ENCODE measurements at regions not wholly inside any gene's neighbourhood (a gene's known extent, or its start where the extent isn't known, plus 50 kb on each side); places are given as distances from the start of the nearest gene placed in this dataset.

DNA sequence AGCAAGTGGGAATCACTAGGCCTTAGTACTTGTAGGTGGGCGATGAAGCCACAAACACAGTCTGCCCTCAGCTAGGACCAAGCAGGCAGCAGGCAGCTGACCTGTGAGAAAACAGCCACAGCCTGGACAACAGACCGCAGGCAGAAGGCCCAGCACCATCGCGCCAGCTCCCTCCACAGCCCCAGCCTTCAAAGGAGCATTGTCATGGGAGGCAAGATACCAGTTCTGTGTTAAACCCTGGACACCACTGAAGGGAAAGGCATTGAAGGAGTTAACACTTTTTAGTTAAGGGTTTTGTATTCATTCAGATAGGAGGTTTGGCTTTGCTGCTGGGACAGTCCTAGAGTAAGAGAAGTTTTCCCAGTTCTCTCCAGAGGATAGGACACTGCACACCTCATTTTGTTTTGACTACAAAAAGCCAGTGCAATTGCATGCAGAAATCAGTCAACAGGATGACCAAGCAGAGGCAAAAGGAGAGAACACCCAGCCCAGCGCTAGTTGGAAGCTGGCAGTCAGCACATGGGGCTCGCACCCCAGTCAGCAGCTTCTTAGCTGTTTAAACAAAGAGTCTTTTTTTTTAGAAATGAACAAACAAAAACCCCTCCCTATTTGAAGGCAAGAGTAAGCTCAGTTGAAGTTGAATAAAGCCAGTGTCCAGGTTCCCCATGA lies 286.1 kb upstream of the TPM1 start:
- H3K27ac ChIP-seq (replicated peaks): no peak overlapping the region
- TF ChIP-seq POLR2AphosphoS5 (IDR thresholded peaks at IDR 0.05; ENCODE audit: low read depth) (no peak), GABPA (IDR thresholded peaks at IDR 0.05; ENCODE audit: low read depth) (no peak), SPI1 (IDR thresholded peaks at IDR 0.05; ENCODE audit: borderline replicate concordance, low read depth) (no peak)
- TF ChIP-seq, protein P1, sequence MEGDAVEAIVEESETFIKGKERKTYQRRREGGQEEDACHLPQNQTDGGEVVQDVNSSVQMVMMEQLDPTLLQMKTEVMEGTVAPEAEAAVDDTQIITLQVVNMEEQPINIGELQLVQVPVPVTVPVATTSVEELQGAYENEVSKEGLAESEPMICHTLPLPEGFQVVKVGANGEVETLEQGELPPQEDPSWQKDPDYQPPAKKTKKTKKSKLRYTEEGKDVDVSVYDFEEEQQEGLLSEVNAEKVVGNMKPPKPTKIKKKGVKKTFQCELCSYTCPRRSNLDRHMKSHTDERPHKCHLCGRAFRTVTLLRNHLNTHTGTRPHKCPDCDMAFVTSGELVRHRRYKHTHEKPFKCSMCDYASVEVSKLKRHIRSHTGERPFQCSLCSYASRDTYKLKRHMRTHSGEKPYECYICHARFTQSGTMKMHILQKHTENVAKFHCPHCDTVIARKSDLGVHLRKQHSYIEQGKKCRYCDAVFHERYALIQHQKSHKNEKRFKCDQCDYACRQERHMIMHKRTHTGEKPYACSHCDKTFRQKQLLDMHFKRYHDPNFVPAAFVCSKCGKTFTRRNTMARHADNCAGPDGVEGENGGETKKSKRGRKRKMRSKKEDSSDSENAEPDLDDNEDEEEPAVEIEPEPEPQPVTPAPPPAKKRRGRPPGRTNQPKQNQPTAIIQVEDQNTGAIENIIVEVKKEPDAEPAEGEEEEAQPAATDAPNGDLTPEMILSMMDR (IDR thresholded peaks at IDR 0.05; ENCODE audit: insufficient read depth, low read length): no peak
- TF ChIP-seq, protein P2, sequence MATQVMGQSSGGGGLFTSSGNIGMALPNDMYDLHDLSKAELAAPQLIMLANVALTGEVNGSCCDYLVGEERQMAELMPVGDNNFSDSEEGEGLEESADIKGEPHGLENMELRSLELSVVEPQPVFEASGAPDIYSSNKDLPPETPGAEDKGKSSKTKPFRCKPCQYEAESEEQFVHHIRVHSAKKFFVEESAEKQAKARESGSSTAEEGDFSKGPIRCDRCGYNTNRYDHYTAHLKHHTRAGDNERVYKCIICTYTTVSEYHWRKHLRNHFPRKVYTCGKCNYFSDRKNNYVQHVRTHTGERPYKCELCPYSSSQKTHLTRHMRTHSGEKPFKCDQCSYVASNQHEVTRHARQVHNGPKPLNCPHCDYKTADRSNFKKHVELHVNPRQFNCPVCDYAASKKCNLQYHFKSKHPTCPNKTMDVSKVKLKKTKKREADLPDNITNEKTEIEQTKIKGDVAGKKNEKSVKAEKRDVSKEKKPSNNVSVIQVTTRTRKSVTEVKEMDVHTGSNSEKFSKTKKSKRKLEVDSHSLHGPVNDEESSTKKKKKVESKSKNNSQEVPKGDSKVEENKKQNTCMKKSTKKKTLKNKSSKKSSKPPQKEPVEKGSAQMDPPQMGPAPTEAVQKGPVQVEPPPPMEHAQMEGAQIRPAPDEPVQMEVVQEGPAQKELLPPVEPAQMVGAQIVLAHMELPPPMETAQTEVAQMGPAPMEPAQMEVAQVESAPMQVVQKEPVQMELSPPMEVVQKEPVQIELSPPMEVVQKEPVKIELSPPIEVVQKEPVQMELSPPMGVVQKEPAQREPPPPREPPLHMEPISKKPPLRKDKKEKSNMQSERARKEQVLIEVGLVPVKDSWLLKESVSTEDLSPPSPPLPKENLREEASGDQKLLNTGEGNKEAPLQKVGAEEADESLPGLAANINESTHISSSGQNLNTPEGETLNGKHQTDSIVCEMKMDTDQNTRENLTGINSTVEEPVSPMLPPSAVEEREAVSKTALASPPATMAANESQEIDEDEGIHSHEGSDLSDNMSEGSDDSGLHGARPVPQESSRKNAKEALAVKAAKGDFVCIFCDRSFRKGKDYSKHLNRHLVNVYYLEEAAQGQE (IDR thresholded peaks at IDR 0.05; ENCODE audit: insufficient replicate concordance, low read depth): no peak

DNA sequence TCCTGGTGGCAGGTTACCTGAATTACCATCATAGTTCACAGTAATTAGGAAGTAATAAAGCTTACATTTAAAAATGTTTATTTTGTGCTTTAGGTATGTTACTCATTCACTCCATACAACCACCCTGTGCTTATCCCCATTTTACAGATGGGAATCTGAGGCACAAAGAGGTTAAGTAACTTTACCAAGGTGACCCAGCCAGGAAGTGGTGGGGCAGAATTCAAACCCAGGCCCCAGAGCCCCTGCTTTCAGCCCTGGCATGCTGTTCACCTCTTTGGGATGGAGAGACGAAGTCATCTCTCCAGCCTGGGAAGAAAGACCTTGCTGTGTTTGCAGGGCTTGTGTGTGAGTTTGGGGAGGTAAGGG lies 285.6 kb upstream of the TPM1 start:
- TF ChIP-seq, protein P2 (IDR thresholded peaks at IDR 0.05; ENCODE audit: insufficient replicate concordance, low read depth): no peak
- TF ChIP-seq POLR2AphosphoS5 (IDR thresholded peaks at IDR 0.05; ENCODE audit: low read depth) (no peak), SPI1 (IDR thresholded peaks at IDR 0.05; ENCODE audit: borderline replicate concordance, low read depth) (no peak), GABPA (IDR thresholded peaks at IDR 0.05; ENCODE audit: low read depth) (no peak)
- TF ChIP-seq, protein P1 (IDR thresholded peaks at IDR 0.05; ENCODE audit: insufficient read depth, low read length): no peak
- no peak for DNase-seq (ENCODE audit: low read depth in 1 of 2, low spot score in 1 of 2)
- no peak overlapping the region for H3K4me3 ChIP-seq (replicated peaks; ENCODE audit: insufficient read depth, low read length)
- no peak overlapping the region for H3K27ac ChIP-seq (replicated peaks)
- H3K27me3 ChIP-seq (ENCODE audit: insufficient read depth, poor library complexity, severe bottlenecking): no peaks in the 10 kb centered on the region

More for the DNA sequence above, 286.1 kb upstream of the TPM1 start:
- H3K4me3 ChIP-seq (replicated peaks; ENCODE audit: insufficient read depth, low read length): no peak overlapping the region
- no peaks in the 10 kb centered on the region for H3K27me3 ChIP-seq (ENCODE audit: insufficient read depth, poor library complexity, severe bottlenecking)
- no peak for DNase-seq (ENCODE audit: low read depth in 1 of 2, low spot score in 1 of 2)

DNA sequence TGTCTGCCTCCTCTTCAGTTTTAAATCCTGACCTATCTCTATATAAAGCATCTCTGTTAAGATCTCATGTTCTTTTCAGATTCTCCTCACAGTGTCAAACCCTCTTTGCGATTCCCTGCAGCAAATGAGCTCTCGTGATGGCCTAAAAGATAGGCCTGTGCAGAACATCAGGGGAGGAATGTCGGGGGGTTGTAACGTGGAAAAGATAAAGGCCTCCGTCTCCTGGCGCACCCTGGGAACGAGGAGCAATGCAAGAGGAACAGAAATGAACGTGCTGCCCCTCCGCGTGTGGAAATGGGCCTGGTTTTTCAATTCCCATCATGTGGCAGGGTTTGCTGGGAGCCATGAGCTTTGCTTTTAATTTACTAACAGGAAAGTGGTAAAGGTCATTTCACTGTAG lies 285.0 kb upstream of the TPM1 start:
- Histone ChIP-seq H3K27me3 (ENCODE audit: insufficient read depth, poor library complexity, severe bottlenecking) (no peaks in the 10 kb centered on the region), H3K4me3 (replicated peaks; ENCODE audit: insufficient read depth, low read length) (no peak overlapping the region), H3K27ac (replicated peaks) (no peak overlapping the region)
- no peak for DNase-seq (ENCODE audit: low read depth in 1 of 2, low spot score in 1 of 2)
- TF ChIP-seq POLR2AphosphoS5 (IDR thresholded peaks at IDR 0.05; ENCODE audit: low read depth) (no peak), SPI1 (IDR thresholded peaks at IDR 0.05; ENCODE audit: borderline replicate concordance, low read depth) (no peak), GABPA (IDR thresholded peaks at IDR 0.05; ENCODE audit: low read depth) (no peak)
- TF ChIP-seq, protein P1 (IDR thresholded peaks at IDR 0.05; ENCODE audit: insufficient read depth, low read length): no peak
- TF ChIP-seq, protein P2 (IDR thresholded peaks at IDR 0.05; ENCODE audit: insufficient replicate concordance, low read depth): no peak
